K562 (cell line): ENCODE measurements at regions not wholly inside any gene's neighbourhood (a gene's known extent, or its start where the extent isn't known, plus 50 kb on each side); places are given as distances from the start of the nearest gene placed in this dataset.

Experiments
- CBFB ChIP-seq: sonication (generic); formaldehyde crosslinking; IDR thresholded peaks from 2 replicates; pipeline ENCODE4 v1.4.0; 2020; ENCODE audit warnings: mild to moderate bottlenecking, missing genetic modification reagents
- ELK1 ChIP-seq: sonication (generic); formaldehyde crosslinking; IDR thresholded peaks from 2 replicates; pipeline ENCODE4 v1.8.1; 2022; ENCODE audit warnings: missing genetic modification reagents
- KDM4B ChIP-seq, 2 experiments: fragments of 450-650 bp in 1 of 2; sonication (generic) in 1 of 2; IDR thresholded peaks; 2 replicates each; pipeline ENCODE4 v1.6.1; 2016 to 2017; ENCODE audit warnings: borderline replicate concordance in 2 of 2, antibody characterized with exemption in 1 of 2, low read depth in 1 of 2, mild to moderate bottlenecking in 1 of 2
- MYNN ChIP-seq, 2 experiments: sonication (generic); formaldehyde crosslinking in 1 of 2; IDR thresholded peaks; 2 replicates each; pipeline versions ENCODE4 v1.5.0 to v1.6.1; 2016 to 2020; ENCODE audit warnings: antibody characterized with exemption in 1 of 2, missing genetic modification reagents in 1 of 2
- NFYB ChIP-seq: IDR thresholded peaks from 2 replicates; pipeline ENCODE4 v1.6.1; 2011; ENCODE audit warnings: mild to moderate bottlenecking, moderate library complexity; ENCODE audit not compliant: insufficient read length; ENCODE audit errors: extremely low read depth
- REST ChIP-seq, 2 experiments: fragments of 450-650 bp; formaldehyde crosslinking in 1 of 2; IDR thresholded peaks; 2 replicates each; pipeline versions ENCODE4 v1.4.0 to v1.6.1; 2014 to 2020; ENCODE audit warnings: mild to moderate bottlenecking in 2 of 2, borderline replicate concordance in 1 of 2, low read depth in 1 of 2
- TAF1 ChIP-seq: IDR thresholded peaks from 2 replicates; pipeline ENCODE4 v1.6.1; 2011; ENCODE audit warnings: mild to moderate bottlenecking, low read length, moderate library complexity; ENCODE audit not compliant: insufficient read depth, control insufficient read depth, severe bottlenecking; ENCODE audit errors: extremely low read depth

- TF ChIP-seq TAF1 = no peak
- TF ChIP-seq NFYB = no peak
- no peak for TF ChIP-seq ELK1 (CRISPR knock-in tag)
- no peak for TF ChIP-seq REST (IDR thresholded peaks at IDR 0.05; ENCODE audit: borderline replicate concordance)
- TF ChIP-seq REST (CRISPR knock-in tag; IDR thresholded peaks at IDR 0.05; ENCODE audit: low read depth) = no peak
- TF ChIP-seq CBFB (CRISPR knock-in tag) = no peak
- no peak for TF ChIP-seq MYNN (IDR thresholded peaks at IDR 0.05)
- no peak for TF ChIP-seq MYNN (CRISPR knock-in tag; IDR thresholded peaks at IDR 0.05)
- no peak for TF ChIP-seq KDM4B (IDR thresholded peaks at IDR 0.05; ENCODE audit: borderline replicate concordance in 2 of 2, low read depth in 1 of 2)
These were observed 1294.9 kb upstream of the CDH8 start for GRCh38 chr16:63331111-63331510.
